BE2C (cell line): ENCODE measurements at regions not wholly inside any gene's neighbourhood (a gene's known extent, or its start where the extent isn't known, plus 50 kb on each side); places are given as distances from the start of the nearest gene placed in this dataset.

ENCODE experiments used
- DNase-seq: peaks from one replicate; pipeline ENCODE4 v3.0.0-alpha.2; 2020
- H3K27me3 ChIP-seq: fragments of 250-450 bp; sonication (Bioruptor Pico); 2 replicates; pipeline ENCODE4 v1.5.1; 2020; ENCODE audit warnings: mild to moderate bottlenecking
- H3K36me3 ChIP-seq: fragments of 250-450 bp; sonication (Bioruptor Pico); 2 replicates; pipeline ENCODE4 v1.5.1; 2020; ENCODE audit warnings: mild to moderate bottlenecking
- H3K4me1 ChIP-seq: fragments of 250-450 bp; sonication (Bioruptor Pico); 2 replicates; pipeline ENCODE4 v1.5.1; 2020
- H3K4me3 ChIP-seq: 2 replicates; pipeline ENCODE4 v1.5.1; 2011; ENCODE audit warnings: low read depth, low read length
- H3K9me3 ChIP-seq: fragments of 250-450 bp; sonication (Bioruptor Pico); 2 replicates; pipeline ENCODE4 v1.5.1; 2020
- CTCF ChIP-seq: IDR thresholded peaks from 2 replicates; pipeline ENCODE4 v1.5.1; 2012; ENCODE audit warnings: mild to moderate bottlenecking, low read depth, low read length

GRCh38 chr2:5287558-5288334, 404.4 kb upstream of the SOX11 start:
- Histone ChIP-seq H3K9me3 (no peaks in the 10 kb centered on the region), H3K27me3 (no peaks in the 10 kb centered on the region), H3K4me1 (no peaks in the 10 kb centered on the region), H3K36me3 (no peaks in the 10 kb centered on the region), H3K4me3 (no peak overlapping the region)
- no peak for DNase-seq
- TF ChIP-seq CTCF: no peak

GRCh38 chr2:5290900-5291546, 401.2 kb upstream of the SOX11 start:
- Histone ChIP-seq H3K9me3 (no peaks in the 10 kb centered on the region), H3K4me1 (no peaks in the 10 kb centered on the region), H3K27me3 (no peaks in the 10 kb centered on the region), H3K4me3 (no peak overlapping the region), H3K36me3 (no peaks in the 10 kb centered on the region)
- no peak for DNase-seq
- no peak for TF ChIP-seq CTCF

GRCh38 chr2:5304640-5305039, 387.5 kb upstream of the SOX11 start:
- no peak for TF ChIP-seq CTCF
- no peak for DNase-seq
- H3K4me1 ChIP-seq: no peaks in the 10 kb centered on the region
- H3K4me3 ChIP-seq: no peak overlapping the region
- H3K9me3 ChIP-seq: no peaks in the 10 kb centered on the region
- no peaks in the 10 kb centered on the region for H3K27me3 ChIP-seq
- no peaks in the 10 kb centered on the region for H3K36me3 ChIP-seq

GRCh38 chr2:5315041-5315440, 377.1 kb upstream of the SOX11 start:
- TF ChIP-seq CTCF: no peak
- H3K4me1 ChIP-seq: no peaks in the 10 kb centered on the region
- no peaks in the 10 kb centered on the region; the same call in 1 of the 2 replicates for H3K9me3 ChIP-seq
- H3K4me3 ChIP-seq: no peak overlapping the region
- H3K36me3 ChIP-seq: no peaks in the 10 kb centered on the region
- no peak for DNase-seq
- no peaks in the 10 kb centered on the region for H3K27me3 ChIP-seq

GRCh38 chr2:5315512-5315911, 376.7 kb upstream of the SOX11 start:
- DNase-seq: no peak
- Histone ChIP-seq H3K9me3 (no peaks in the 10 kb centered on the region; the same call in 1 of the 2 replicates), H3K36me3 (no peaks in the 10 kb centered on the region), H3K27me3 (no peaks in the 10 kb centered on the region), H3K4me3 (no peak overlapping the region), H3K4me1 (no peaks in the 10 kb centered on the region)
- no peak for TF ChIP-seq CTCF

- Histone ChIP-seq H3K36me3 (no peaks in the 10 kb centered on the region), H3K9me3 (no peaks in the 10 kb centered on the region; the same call in 1 of the 2 replicates), H3K4me3 (no peak overlapping the region), H3K27me3 (no peaks in the 10 kb centered on the region), H3K4me1 (no peaks in the 10 kb centered on the region)
- TF ChIP-seq CTCF: no peak
- DNase-seq: no peak
Measured at GRCh38 chr2:5316001-5316490, 376.1 kb upstream of the SOX11 start.
